K562 (cell line): ENCODE measurements at regions not wholly inside any gene's neighbourhood (a gene's known extent, or its start where the extent isn't known, plus 50 kb on each side); places are given as distances from the start of the nearest gene placed in this dataset.
A peak's percentile ranks its signal among the peaks of the same experiment; 100 is the strongest.

Experiments used
- ATAC-seq: fragments of 200-7000 bp; cut with Tn5 transposase; 3 replicates; pipeline ENCODE4 v1.9.1; 2020; ENCODE audit warnings: moderate library complexity
- BruUV-seq: library from RNA; stranded (reverse); fragments of 400-500 nt; replicated peaks from 2 replicates; lab custom pipeline; 2021; lab: Mats Ljungman, UMichigan
- CTCF ChIA-PET: fragments of 300-600 bp; formaldehyde crosslinking; extraction: SDS; loops from one replicate; lab custom pipeline; 2021; ENCODE audit warnings: low intra/inter-chr PET ratio; lab: Yijun Ruan, JAX
- POLR2A ChIA-PET: fragments of 300-600, 350-650 bp; sonication (Branson Sonifier 250); formaldehyde crosslinking; extraction: SDS; loops from one replicate; lab custom pipeline; 2021; ENCODE audit warnings: antibody characterized with exemption, inconsistent platforms; lab: Yijun Ruan, JAX
- DNase-seq, 4 experiments: peaks; one replicate each; pipeline versions ENCODE4 v3.0.0 to v3.0.0-alpha.2; 2011 to 2018; ENCODE audit warnings: low spot score in 3 of 4, mixed read lengths in 3 of 4; ENCODE audit errors: extremely low read depth in 1 of 4
- FAIRE-seq: peaks from 2 replicates; lab custom pipeline; 2011; peaks lifted over from hg19 to GRCh38; lab: Jason Lieb, UNC
- H2AFZ ChIP-seq: 2 replicates; pipeline ENCODE4 v1.6.0; 2011; ENCODE audit warnings: low read depth, low read length, control low read depth, inconsistent platforms
- H3K27ac ChIP-seq: fragments of 200-600 bp; 3 replicates; pipeline ENCODE4 v1.8.0; 2011; ENCODE audit warnings: low read depth, mild to moderate bottlenecking, control low read depth, inconsistent platforms, low read length, moderate library complexity, mixed read lengths; ENCODE audit errors: extremely low read depth
- H3K27me3 ChIP-seq, 2 experiments: fragments of 300-600 bp in 1 of 2; 2 replicates in 1 of 2; 3 replicates in 1 of 2; pipeline versions ENCODE4 v1.6.0 to v1.8.0; 2011; ENCODE audit warnings: inconsistent platforms in 2 of 2, low read length in 2 of 2, mild to moderate bottlenecking in 1 of 2, mixed read lengths in 1 of 2, moderate library complexity in 1 of 2; ENCODE audit not compliant: control insufficient read depth in 2 of 2, insufficient read depth in 2 of 2
- H3K36me3 ChIP-seq: fragments of 300-600 bp; 3 replicates; pipeline ENCODE4 v1.8.0; 2011; ENCODE audit warnings: mild to moderate bottlenecking, low read length, inconsistent platforms; ENCODE audit not compliant: control insufficient read depth, insufficient read depth
- H3K4me1 ChIP-seq, 2 experiments: fragments of 200-600 bp in 1 of 2; replicated peaks in 1 of 2; 2 replicates in 1 of 2; 3 replicates in 1 of 2; pipeline versions ENCODE4 v1.5.1 to v1.8.0; 2011; ENCODE audit warnings: inconsistent platforms in 2 of 2, low read length in 2 of 2, mild to moderate bottlenecking in 1 of 2, mixed read lengths in 1 of 2, moderate library complexity in 1 of 2; ENCODE audit not compliant: control insufficient read depth in 2 of 2, insufficient read depth in 2 of 2
- H3K4me2 ChIP-seq: 2 replicates; pipeline ENCODE4 v1.6.1; 2011; ENCODE audit warnings: low read length, control low read depth, inconsistent platforms, mixed read lengths; ENCODE audit not compliant: insufficient read depth
- H3K4me3 ChIP-seq: fragments of 200-600 bp; sonication (generic), shearing (Covaris generic); 2 replicates; pipeline ENCODE4 v1.5.1; 2016; ENCODE audit warnings: control low read depth, inconsistent platforms
- H3K79me2 ChIP-seq: fragments of 200-600 bp; 3 replicates; pipeline ENCODE4 v1.8.0; 2011; ENCODE audit warnings: low read length, inconsistent platforms; ENCODE audit not compliant: control insufficient read depth, insufficient read depth
- H3K9ac ChIP-seq, 2 experiments: 2 replicates each; pipeline versions ENCODE4 v1.6.0 to v1.6.1; 2011; ENCODE audit warnings: low read depth in 2 of 2, low read length in 2 of 2, control low read depth in 1 of 2, inconsistent platforms in 1 of 2, mild to moderate bottlenecking in 1 of 2, mixed read lengths in 1 of 2; ENCODE audit not compliant: insufficient read depth in 1 of 2
- H3K9me1 ChIP-seq: one replicate; pipeline ENCODE4 v1.6.0; 2011; ENCODE audit warnings: inconsistent platforms, mild to moderate bottlenecking, low read length, moderate library complexity; ENCODE audit not compliant: control insufficient read depth, insufficient read depth
- H3K9me3 ChIP-seq: replicated peaks from 2 replicates; pipeline ENCODE4 v1.5.1; 2011; ENCODE audit warnings: low read depth, low read length, inconsistent platforms; ENCODE audit not compliant: control insufficient read depth, insufficient read depth
- H4K20me1 ChIP-seq: replicated peaks from 2 replicates; pipeline ENCODE4 v1.6.1; 2011; ENCODE audit warnings: low read length, inconsistent platforms, mixed read lengths; ENCODE audit not compliant: control insufficient read depth, insufficient read depth
- COPS2 ChIP-seq: fragments of 450-650 bp; conservative IDR thresholded peaks from 2 replicates; pipeline ENCODE4 v1.6.1; 2016; ENCODE audit warnings: mild to moderate bottlenecking, moderate library complexity
- NCOA6 ChIP-seq: fragments of 450-650 bp; IDR thresholded peaks from 2 replicates; pipeline ENCODE4 v1.6.1; 2017; ENCODE audit warnings: mild to moderate bottlenecking
- POLR2AphosphoS2 ChIP-seq: IDR thresholded peaks from 2 replicates; pipeline ENCODE4 v1.6.1; 2012; ENCODE audit warnings: low read length, improper control_type of control experiment
- SIX5 ChIP-seq, 2 experiments: IDR thresholded peaks; 2 replicates each; pipeline ENCODE4 v1.6.1; 2011; ENCODE audit warnings: low read length in 2 of 2, borderline replicate concordance in 1 of 2, low read depth in 1 of 2, mild to moderate bottlenecking in 1 of 2, moderate library complexity in 1 of 2; ENCODE audit not compliant: insufficient read depth in 1 of 2
- TBL1XR1 ChIP-seq, 2 experiments: IDR thresholded peaks; 2 replicates each; pipeline ENCODE4 v1.6.1; 2012; ENCODE audit warnings: improper control_type of control experiment in 2 of 2, low read length in 2 of 2, mild to moderate bottlenecking in 1 of 2
- TEAD1 ChIP-seq, 2 experiments: fragments of 450-650 bp in 1 of 2; sonication (generic) in 1 of 2; formaldehyde crosslinking; IDR thresholded peaks; 2 replicates each; pipeline versions ENCODE4 v1.4.0 to v1.8.0; 2020 to 2022; ENCODE audit warnings: mild to moderate bottlenecking in 2 of 2, missing genetic modification reagents in 1 of 2
- ZNF444 ChIP-seq: fragments of 250-450 bp; sonication (Bioruptor Pico); IDR thresholded peaks from 2 replicates; pipeline ENCODE4 v1.4.0; 2020; ENCODE audit warnings: mild to moderate bottlenecking, moderate library complexity
- ZNF668 ChIP-seq: fragments of 250-450 bp; sonication (Bioruptor Pico); IDR thresholded peaks from 2 replicates; pipeline ENCODE4 v1.8.0; 2022; ENCODE audit warnings: mild to moderate bottlenecking, inconsistent platforms
- WGBS: fragments of 100-300 bp; shearing (Covaris generic); methylation state at CpG from one replicate; pipeline ENCODE4 v1.1.6; 2016; ENCODE audit warnings: low coverage, mixed read lengths; ENCODE audit not compliant: insufficient coverage; ENCODE audit errors: missing lambda C conversion rate; 5-methylcytosine and 5-hydroxymethylcytosine counted together
- in situ Hi-C: fragments of 300-500 bp; cut with MboI; formaldehyde crosslinking; loops from 4 replicates; pipeline ENCODE4 v1.15.0; 2018; ENCODE audit warnings: inconsistent platforms, mixed read lengths
- intact Hi-C: fragments of 100-400 bp; cut with micrococcal nuclease; formaldehyde crosslinking; loops from 2 replicates; pipeline ENCODE4 v1.14.2; 2022
- TF ChIP-seq, protein P1 (sequence below): fragments of 450-650 bp; formaldehyde crosslinking; IDR thresholded peaks from 2 replicates; pipeline ENCODE4 v1.4.0; 2020; ENCODE audit warnings: mild to moderate bottlenecking, mixed read lengths
- TF ChIP-seq, protein P2 (sequence below): fragments of 250-450 bp; sonication (Bioruptor Pico); IDR thresholded peaks from 2 replicates; pipeline ENCODE4 v1.8.0; 2021; ENCODE audit warnings: mild to moderate bottlenecking, moderate library complexity
- TF ChIP-seq, protein P3 (sequence below), 2 experiments: fragments of 450-650 bp; conservative IDR thresholded peaks; 2 replicates each; pipeline ENCODE4 v1.6.1; 2017; ENCODE audit warnings: mild to moderate bottlenecking in 2 of 2, moderate library complexity in 2 of 2

DNA sequence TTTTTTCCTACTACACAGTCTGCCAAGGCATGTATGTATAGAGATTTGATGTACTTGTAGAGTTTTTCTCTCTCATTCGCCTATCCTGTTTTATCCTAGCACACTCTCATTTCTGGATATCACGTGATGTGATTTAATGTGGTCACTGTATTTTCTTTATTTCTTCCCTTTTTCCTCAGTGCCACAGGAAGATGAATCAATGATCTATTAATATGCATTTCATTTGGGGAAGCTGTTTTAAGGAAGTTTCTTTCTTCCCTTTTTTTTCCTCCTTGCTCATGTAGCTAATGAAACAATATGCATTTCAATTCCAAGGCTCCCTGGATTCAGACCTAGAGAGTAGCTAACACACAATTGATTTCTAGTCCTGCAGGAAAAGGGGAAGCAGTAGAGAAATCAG lies 506.3 kb upstream of the WWC1 start:
- H3K9me1 ChIP-seq: no peaks in the 10 kb centered on the region
- 0% methylated on average over 2 of the region's 2 CpGs for WGBS
- no peak overlapping the region for H3K4me3 ChIP-seq
- intact Hi-C loops (no loop called here), in situ Hi-C loops (no loop called here)
- ChIA-PET POLR2A (no interaction called here), CTCF (no interaction called here)
- no peak overlapping the region for H3K9ac ChIP-seq
- ATAC-seq: no peak
- no peak overlapping the region for H2AFZ ChIP-seq
- H3K4me2 ChIP-seq: no peak overlapping the region
- H3K4me1 ChIP-seq: no peaks in the 10 kb centered on the region
- no peaks in the 10 kb centered on the region for H3K79me2 ChIP-seq
- H4K20me1 ChIP-seq: no peaks in the 10 kb centered on the region
- H3K36me3 ChIP-seq: no peaks in the 10 kb centered on the region
- H3K27ac ChIP-seq: no peak overlapping the region
- no peaks in the 10 kb centered on the region for H3K27me3 ChIP-seq
- DNase-seq: no peak
- no peaks in the 10 kb centered on the region for H3K9me3 ChIP-seq
- no peak for FAIRE-seq
- TF ChIP-seq, protein P1, sequence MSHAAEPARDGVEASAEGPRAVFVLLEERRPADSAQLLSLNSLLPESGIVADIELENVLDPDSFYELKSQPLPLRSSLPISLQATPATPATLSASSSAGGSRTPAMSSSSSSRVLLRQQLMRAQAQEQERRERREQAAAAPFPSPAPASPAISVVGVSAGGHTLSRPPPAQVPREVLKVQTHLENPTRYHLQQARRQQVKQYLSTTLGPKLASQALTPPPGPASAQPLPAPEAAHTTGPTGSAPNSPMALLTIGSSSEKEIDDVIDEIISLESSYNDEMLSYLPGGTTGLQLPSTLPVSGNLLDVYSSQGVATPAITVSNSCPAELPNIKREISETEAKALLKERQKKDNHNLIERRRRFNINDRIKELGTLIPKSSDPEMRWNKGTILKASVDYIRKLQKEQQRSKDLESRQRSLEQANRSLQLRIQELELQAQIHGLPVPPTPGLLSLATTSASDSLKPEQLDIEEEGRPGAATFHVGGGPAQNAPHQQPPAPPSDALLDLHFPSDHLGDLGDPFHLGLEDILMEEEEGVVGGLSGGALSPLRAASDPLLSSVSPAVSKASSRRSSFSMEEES (CRISPR knock-in tag): peak; percentile 85
- TF ChIP-seq SIX5 (IDR thresholded peaks at IDR 0.05; ENCODE audit: borderline replicate concordance in 1 of 2, insufficient read depth in 1 of 2, low read depth in 1 of 2, low read length in 2 of 2): no peak
- BruUV-seq: no TSS peak

DNA sequence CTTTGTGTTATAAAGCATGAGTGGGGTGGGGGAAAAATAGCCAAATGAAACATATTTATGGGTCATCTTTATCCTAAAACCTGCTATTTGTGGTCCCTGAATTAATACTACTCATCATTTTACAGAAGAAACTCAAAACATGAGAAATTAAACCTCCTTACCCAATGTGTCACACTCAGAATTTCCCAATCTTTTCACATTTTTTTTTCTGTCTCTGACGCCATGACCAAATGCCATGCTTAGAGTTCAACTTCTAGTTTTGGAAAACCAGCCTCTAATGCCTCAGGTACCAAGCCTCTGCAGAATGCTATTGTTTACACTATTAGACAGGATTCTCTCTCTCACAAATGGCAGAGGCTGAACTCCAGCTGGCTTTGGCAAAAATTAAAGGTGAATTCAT lies 505.5 kb upstream of the WWC1 start:
- POLR2A ChIA-PET: no interaction called here
- WGBS: 0% methylated on average over 1 of the region's 1 CpG
- BruUV-seq: no TSS peak
- TF ChIP-seq NCOA6 (no peak), TEAD1 (CRISPR knock-in tag; IDR thresholded peaks at IDR 0.05) (no peak), ZNF668 (CRISPR knock-in tag) (no peak), TBL1XR1 (IDR thresholded peaks at IDR 0.05; ENCODE audit: low read length in 2 of 2) (no peak), COPS2 (no peak), POLR2AphosphoS2 (no peak), ZNF444 (CRISPR knock-in tag) (no peak)
- TF ChIP-seq, protein P2, sequence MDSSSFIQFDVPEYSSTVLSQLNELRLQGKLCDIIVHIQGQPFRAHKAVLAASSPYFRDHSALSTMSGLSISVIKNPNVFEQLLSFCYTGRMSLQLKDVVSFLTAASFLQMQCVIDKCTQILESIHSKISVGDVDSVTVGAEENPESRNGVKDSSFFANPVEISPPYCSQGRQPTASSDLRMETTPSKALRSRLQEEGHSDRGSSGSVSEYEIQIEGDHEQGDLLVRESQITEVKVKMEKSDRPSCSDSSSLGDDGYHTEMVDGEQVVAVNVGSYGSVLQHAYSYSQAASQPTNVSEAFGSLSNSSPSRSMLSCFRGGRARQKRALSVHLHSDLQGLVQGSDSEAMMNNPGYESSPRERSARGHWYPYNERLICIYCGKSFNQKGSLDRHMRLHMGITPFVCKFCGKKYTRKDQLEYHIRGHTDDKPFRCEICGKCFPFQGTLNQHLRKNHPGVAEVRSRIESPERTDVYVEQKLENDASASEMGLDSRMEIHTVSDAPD: no peak
- TF ChIP-seq, protein P3, sequence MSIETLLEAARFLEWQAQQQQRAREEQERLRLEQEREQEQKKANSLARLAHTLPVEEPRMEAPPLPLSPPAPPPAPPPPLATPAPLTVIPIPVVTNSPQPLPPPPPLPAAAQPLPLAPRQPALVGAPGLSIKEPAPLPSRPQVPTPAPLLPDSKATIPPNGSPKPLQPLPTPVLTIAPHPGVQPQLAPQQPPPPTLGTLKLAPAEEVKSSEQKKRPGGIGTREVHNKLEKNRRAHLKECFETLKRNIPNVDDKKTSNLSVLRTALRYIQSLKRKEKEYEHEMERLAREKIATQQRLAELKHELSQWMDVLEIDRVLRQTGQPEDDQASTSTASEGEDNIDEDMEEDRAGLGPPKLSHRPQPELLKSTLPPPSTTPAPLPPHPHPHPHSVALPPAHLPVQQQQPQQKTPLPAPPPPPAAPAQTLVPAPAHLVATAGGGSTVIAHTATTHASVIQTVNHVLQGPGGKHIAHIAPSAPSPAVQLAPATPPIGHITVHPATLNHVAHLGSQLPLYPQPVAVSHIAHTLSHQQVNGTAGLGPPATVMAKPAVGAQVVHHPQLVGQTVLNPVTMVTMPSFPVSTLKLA (conservative IDR thresholded peaks at IDR 0.05): no peak

More for the DNA sequence above, 505.5 kb upstream of the WWC1 start:
- Histone ChIP-seq H3K36me3 (no peaks in the 10 kb centered on the region), H2AFZ (no peak overlapping the region), H3K27ac (no peak overlapping the region), H3K4me2 (no peak overlapping the region), H3K27me3 (no peaks in the 10 kb centered on the region), H3K9me1 (no peaks in the 10 kb centered on the region), H3K79me2 (no peaks in the 10 kb centered on the region), H3K9ac (no peak overlapping the region), H3K9me3 (no peaks in the 10 kb centered on the region), H3K4me3 (no peak overlapping the region), H3K4me1 (no peaks in the 10 kb centered on the region), H4K20me1 (no peaks in the 10 kb centered on the region)
- ATAC-seq: no peak
- intact Hi-C loops (no loop called here), in situ Hi-C loops (no loop called here)
- FAIRE-seq: no peak
- no peak for DNase-seq
- CTCF ChIA-PET: no interaction called here
